ENCODE measurements at regions not wholly inside any gene's neighbourhood (a gene's known extent, or its start where the extent isn't known, plus 50 kb on each side); places are given as distances from the start of the nearest gene placed in this dataset.

- TF ChIP-seq CTCF (IDR thresholded peaks at IDR 0.05; ENCODE audit: extremely low read depth in 1 of 2, insufficient read depth in 1 of 2, low read depth in 1 of 2, low read length in 2 of 2) (no peak), JUN (IDR thresholded peaks at IDR 0.05; ENCODE audit: borderline replicate concordance, insufficient read depth, insufficient read length, low read depth) (no peak), POLR2A (IDR thresholded peaks at IDR 0.05; ENCODE audit: low read depth, low read length) (no peak), FOS (IDR thresholded peaks at IDR 0.05; ENCODE audit: borderline replicate concordance, insufficient read depth, low read length) (no peak)
Measured at GRCh38 chr9:111263116-111263515, 66.9 kb downstream of the OR2K2 start.

Data from endothelial cell of umbilical vein (primary cell).